GM19238 (cell line): ENCODE measurements at regions not wholly inside any gene's neighbourhood (a gene's known extent, or its start where the extent isn't known, plus 50 kb on each side); places are given as distances from the start of the nearest gene placed in this dataset.
"Not testable (repeated sequence)": the region's sequence is repeated elsewhere in the genome, so short reads cannot be mapped to it uniquely, and the experiment has no call there.

Experiments
- DNase-seq: peaks from one replicate; pipeline ENCODE4 v3.0.0; 2011; ENCODE audit warnings: low spot score; ENCODE audit not compliant: insufficient read length

- DNase-seq = not testable (repeated sequence)
These were observed 57.0 kb upstream of the NEUROD1 start for GRCh38 chr2:181737302-181737701.

GRCh38 chr2:181738074-181738473 is 57.8 kb upstream of the NEUROD1 start:
- no peak for DNase-seq

GRCh38 chr2:181738563-181738962 is 58.2 kb upstream of the NEUROD1 start:
- no peak for DNase-seq

DNA sequence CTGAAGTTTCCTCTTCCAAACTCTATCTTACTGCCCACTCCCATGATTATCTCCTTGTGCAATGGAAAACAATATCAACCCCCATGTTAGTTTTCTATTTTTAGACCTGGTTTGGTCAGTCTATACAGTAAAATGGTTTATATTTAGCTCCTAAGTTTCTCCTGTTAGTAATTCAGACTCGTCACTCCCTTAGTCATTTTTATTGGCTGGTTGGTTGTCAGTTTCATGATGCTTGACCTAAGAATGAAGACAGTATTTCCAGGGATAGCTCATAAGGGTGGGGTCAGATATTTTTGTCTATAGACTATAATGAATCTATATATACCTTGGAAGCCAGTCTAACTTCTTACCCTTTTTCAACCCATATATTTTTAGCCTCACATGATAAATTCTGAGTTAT is 61.4 kb upstream of the NEUROD1 start:
- no peak for DNase-seq

DNA sequence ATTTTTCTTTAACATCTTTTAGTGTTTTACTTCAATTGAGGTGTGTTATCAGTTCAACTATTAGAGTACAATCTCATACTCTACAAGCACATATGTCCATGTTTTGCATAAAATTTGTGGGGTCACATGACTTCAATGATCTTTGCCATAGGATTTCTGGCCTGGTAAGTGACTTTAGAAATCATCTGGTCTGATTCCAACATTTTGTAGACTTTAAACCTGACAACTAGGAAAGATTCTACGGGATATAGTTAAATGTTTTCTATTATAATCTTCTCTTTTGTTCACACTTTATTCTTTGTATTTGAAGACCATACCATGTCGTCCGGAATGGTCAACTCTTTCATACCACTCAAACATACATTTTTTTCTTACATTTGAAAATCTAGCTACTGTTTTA is 62.0 kb upstream of the NEUROD1 start:
- no peak for DNase-seq

DNA sequence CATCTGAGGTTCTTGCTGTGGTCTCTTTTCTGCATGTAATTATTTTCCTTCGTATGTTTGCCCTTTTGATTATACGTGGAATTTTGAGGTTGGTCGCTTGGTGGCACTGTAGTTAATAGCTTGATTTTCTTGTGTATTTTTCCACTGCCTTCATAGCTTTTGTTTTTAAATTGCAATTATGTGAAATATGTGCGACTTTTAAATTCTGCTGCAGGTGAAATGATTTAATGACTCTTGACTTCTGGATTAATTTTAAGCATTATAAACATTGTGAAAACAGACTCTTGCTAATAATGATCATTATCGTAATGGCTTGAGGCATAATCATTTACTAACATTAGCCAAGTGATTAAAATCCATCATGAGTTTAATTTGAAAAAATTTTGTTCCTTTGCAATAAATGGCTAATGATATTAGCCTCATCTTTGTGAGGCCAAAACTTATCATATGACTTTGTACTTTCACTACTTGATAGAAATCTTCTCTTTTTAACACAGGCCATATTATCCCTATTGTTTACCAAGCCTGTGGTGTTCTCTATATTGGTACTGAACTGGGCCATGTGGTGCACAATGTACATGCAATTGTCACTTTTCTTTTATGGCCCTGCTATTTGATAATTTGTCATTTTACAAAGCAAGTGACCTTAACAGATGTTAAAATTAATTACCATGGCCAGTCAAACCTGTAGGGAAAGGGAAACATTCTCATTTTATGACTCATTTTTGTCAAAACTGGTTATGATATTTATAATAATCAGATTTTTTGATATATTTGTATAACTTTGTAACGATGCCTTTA is 62.8 kb upstream of the NEUROD1 start:
- no peak for DNase-seq

- DNase-seq = no peak
These were observed 63.4 kb upstream of the NEUROD1 start for GRCh38 chr2:181743723-181744031.

DNA sequence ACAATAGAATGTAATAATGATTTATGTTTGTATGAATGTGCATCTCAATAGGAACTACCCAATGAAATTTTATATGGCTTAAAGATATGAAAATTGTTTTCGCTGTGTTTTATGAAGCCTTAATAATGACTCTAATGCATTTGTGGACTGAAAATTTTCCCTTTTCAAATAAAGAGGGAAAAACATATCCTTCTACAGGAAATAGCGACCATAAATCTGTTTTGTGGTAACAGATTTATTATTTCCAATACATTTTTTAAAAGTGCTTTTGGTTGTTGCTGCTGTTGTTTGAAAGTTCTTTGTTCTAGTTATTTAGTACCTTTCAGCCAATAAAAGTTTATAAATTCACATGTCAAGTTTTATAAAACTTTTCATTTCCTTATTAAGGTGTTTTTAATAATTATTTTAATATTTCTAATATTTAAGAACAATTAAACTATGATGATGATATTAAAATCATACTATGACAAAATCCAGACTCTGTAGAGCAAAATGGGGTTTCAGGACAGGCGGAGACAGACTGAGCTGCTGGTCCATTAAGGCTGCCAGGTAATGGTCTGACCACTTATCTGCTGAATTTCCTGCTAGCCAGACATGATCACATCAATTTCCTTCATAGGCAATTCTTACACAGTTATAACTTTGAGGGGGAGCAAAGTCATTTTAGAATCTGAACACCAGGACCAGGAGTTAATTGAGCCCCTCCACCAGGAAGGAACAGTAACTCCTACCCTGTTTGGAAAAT is 65.7 kb upstream of the NEUROD1 start:
- DNase-seq = no peak

GRCh38 chr2:181746844-181747243 is 66.5 kb upstream of the NEUROD1 start:
- no peak for DNase-seq

GRCh38 chr2:181750305-181750704 is 70.0 kb upstream of the NEUROD1 start:
- DNase-seq = no peak

GRCh38 chr2:181751266-181752030 is 71.1 kb upstream of the NEUROD1 start:
- no peak for DNase-seq

- no peak for DNase-seq
These were observed 72.0 kb upstream of the NEUROD1 start for GRCh38 chr2:181752301-181752700.

GRCh38 chr2:181753686-181754085 is 73.4 kb upstream of the NEUROD1 start:
- no peak for DNase-seq

- no peak for DNase-seq
These were observed 73.8 kb upstream of the NEUROD1 start for GRCh38 chr2:181754105-181754504.

GRCh38 chr2:181755181-181755580 is 74.9 kb upstream of the NEUROD1 start:
- DNase-seq = no peak

GRCh38 chr2:181760521-181760920 is 80.2 kb upstream of the NEUROD1 start:
- DNase-seq = no peak

- no peak for DNase-seq
These were observed 80.9 kb upstream of the NEUROD1 start for GRCh38 chr2:181761175-181761574.

DNA sequence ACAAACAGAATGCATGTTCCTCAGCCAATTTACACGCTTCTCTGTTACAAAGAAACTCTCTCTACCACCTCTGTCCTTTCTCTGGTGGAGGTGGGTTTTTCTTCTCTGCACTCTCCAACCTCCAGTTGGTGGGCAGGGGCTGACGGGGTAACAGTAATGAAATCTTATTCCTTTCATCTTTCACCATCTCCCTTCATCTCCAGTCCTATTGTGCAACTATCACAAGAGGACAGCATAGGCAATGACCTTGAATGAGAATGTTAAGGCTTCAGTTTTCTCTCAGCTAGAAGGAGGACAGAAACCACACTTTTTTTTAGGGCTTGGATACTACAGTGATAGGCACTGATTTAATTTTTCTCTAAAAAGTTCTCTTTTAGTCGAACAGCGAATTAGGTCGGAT is 81.7 kb upstream of the NEUROD1 start:
- DNase-seq = no peak

GRCh38 chr2:181762848-181763247 is 82.5 kb upstream of the NEUROD1 start:
- no peak for DNase-seq

GRCh38 chr2:181763423-181763822 is 83.1 kb upstream of the NEUROD1 start:
- DNase-seq = no peak

- DNase-seq = no peak
These were observed 84.0 kb upstream of the NEUROD1 start for GRCh38 chr2:181764095-181764963.
